Uterus (tissue), 3 donors: ENCODE measurements at regions not wholly inside any gene's neighbourhood (a gene's known extent, or its start where the extent isn't known, plus 50 kb on each side); places are given as distances from the start of the nearest gene placed in this dataset.
A peak's percentile ranks its signal among the peaks of the same experiment; 100 is the strongest.

Experiments
- DNase-seq, 2 donors: peaks; one replicate each; pipeline ENCODE4 v3.0.0-alpha.2; 2019 to 2020
- H3K27ac ChIP-seq, 2 donors: fragments of 200-600 bp; sonication (generic); 1 replicate in 1 of 2; 2 replicates in 1 of 2; pipeline ENCODE4 v1.5.1; 2016 to 2018
- H3K27me3 ChIP-seq, 2 donors: fragments of 200-600 bp; sonication (generic); one replicate each; pipeline ENCODE4 v1.5.1; 2018 to 2019; ENCODE audit warnings: control low read depth in 1 of 2
- H3K36me3 ChIP-seq, 2 donors: fragments of 200-600 bp; sonication (generic); one replicate each; pipeline ENCODE4 v1.5.1; 2019; ENCODE audit warnings: control low read depth in 1 of 2
- H3K4me1 ChIP-seq, 2 donors: fragments of 200-600 bp; sonication (generic); one replicate each; pipeline ENCODE4 v1.5.1; 2018 to 2019; ENCODE audit warnings: control low read depth in 1 of 2
- H3K4me3 ChIP-seq, 2 donors: fragments of 200-600 bp; sonication (generic); 1 replicate in 1 of 2; 2 replicates in 1 of 2; pipeline ENCODE4 v1.5.1; 2018 to 2019; ENCODE audit warnings: mild to moderate bottlenecking in 1 of 2
- H3K9me3 ChIP-seq, 2 donors: fragments of 200-600 bp; sonication (generic); one replicate each; pipeline ENCODE4 v1.5.1; 2019; ENCODE audit warnings: control low read depth in 1 of 2
- CTCF ChIP-seq, 4 experiments: fragments of 200-600 bp in 2 of 4; fragments of 450-650 bp in 2 of 4; sonication (generic) in 2 of 4; IDR thresholded peaks; one replicate each; pipeline ENCODE4 v1.5.1; 2016 to 2019; ENCODE audit warnings: antibody characterized with exemption in 4 of 4, mild to moderate bottlenecking in 2 of 4, moderate library complexity in 1 of 4
- POLR2A ChIP-seq, 2 donors: fragments of 450-650 bp; IDR thresholded peaks; one replicate each; pipeline ENCODE4 v1.6.1; 2016; ENCODE audit warnings: antibody characterized with exemption in 2 of 2, mild to moderate bottlenecking in 1 of 2, moderate library complexity in 1 of 2
- intact Hi-C: fragments of 100-400 bp; cut with DNase I; formaldehyde crosslinking; loops from one replicate; pipeline ENCODE4 v1.15.1; 2023; ENCODE audit warnings: low total_unique reads
- donor health status: DM: yes; HTN: yes; CAD: no.

GRCh38 chr4:75144475-75144874 lies 211.6 kb downstream of the PARM1 start:
- Histone ChIP-seq H3K27me3 (no peaks in the 10 kb centered on the region), H3K36me3 (no peaks in the 10 kb centered on the region), H3K27ac (no peak overlapping the region), H3K4me3 (no peak overlapping the region), H3K9me3 (no peaks in the 10 kb centered on the region), H3K4me1 (no peaks in the 10 kb centered on the region)
- DNase-seq: no peak
- intact Hi-C loops: no loop called here
- no peak for TF ChIP-seq CTCF (IDR thresholded peaks at IDR 0.05)
- no peak for TF ChIP-seq POLR2A (IDR thresholded peaks at IDR 0.05)

- H3K4me1 ChIP-seq: no peaks in the 10 kb centered on the region
- TF ChIP-seq CTCF (IDR thresholded peaks at IDR 0.05) (no peak), POLR2A (IDR thresholded peaks at IDR 0.05) (no peak)
- H3K4me3 ChIP-seq: no peak overlapping the region
- H3K27me3 ChIP-seq: no peaks in the 10 kb centered on the region
- intact Hi-C loops: no loop called here
- H3K36me3 ChIP-seq: no peaks in the 10 kb centered on the region
- DNase-seq: no peak
- H3K27ac ChIP-seq: peak overlapping the region; percentile 8 to 39
- no peaks in the 10 kb centered on the region for H3K9me3 ChIP-seq
These were observed 209.9 kb downstream of the PARM1 start for GRCh38 chr4:75142850-75143249.

GRCh38 chr4:75142382-75142781 lies 209.5 kb downstream of the PARM1 start:
- Histone ChIP-seq H3K9me3 (no peaks in the 10 kb centered on the region), H3K4me3 (no peak overlapping the region), H3K36me3 (no peaks in the 10 kb centered on the region), H3K27ac (peak overlapping the region in 1 of 2 donors; percentile 39), H3K4me1 (no peaks in the 10 kb centered on the region), H3K27me3 (no peaks in the 10 kb centered on the region)
- DNase-seq: no peak
- intact Hi-C loops: no loop called here
- TF ChIP-seq CTCF (IDR thresholded peaks at IDR 0.05) (no peak), POLR2A (IDR thresholded peaks at IDR 0.05) (no peak)

GRCh38 chr4:75141162-75141561 lies 208.2 kb downstream of the PARM1 start:
- no peak for DNase-seq
- Histone ChIP-seq H3K4me1 (no peaks in the 10 kb centered on the region), H3K27ac (no peak overlapping the region), H3K9me3 (no peaks in the 10 kb centered on the region), H3K36me3 (no peaks in the 10 kb centered on the region), H3K4me3 (no peak overlapping the region), H3K27me3 (no peaks in the 10 kb centered on the region)
- no peak for TF ChIP-seq POLR2A (IDR thresholded peaks at IDR 0.05)
- no peak for TF ChIP-seq CTCF (IDR thresholded peaks at IDR 0.05)
- intact Hi-C loops: no loop called here

- H3K4me1 ChIP-seq: no peaks in the 10 kb centered on the region
- no peak for DNase-seq
- H3K27ac ChIP-seq: no peak overlapping the region
- intact Hi-C loops: no loop called here
- no peaks in the 10 kb centered on the region for H3K9me3 ChIP-seq
- no peak overlapping the region for H3K4me3 ChIP-seq
- no peaks in the 10 kb centered on the region for H3K36me3 ChIP-seq
- H3K27me3 ChIP-seq: no peaks in the 10 kb centered on the region
- TF ChIP-seq CTCF (IDR thresholded peaks at IDR 0.05): no peak
- no peak for TF ChIP-seq POLR2A (IDR thresholded peaks at IDR 0.05)
These were observed 204.4 kb downstream of the PARM1 start for GRCh38 chr4:75137302-75137701.
